Embryonic facial prominence (tissue), 1 donor: ENCODE measurements at regions not wholly inside any gene's neighbourhood (a gene's known extent, or its start where the extent isn't known, plus 50 kb on each side); places are given as distances from the start of the nearest gene placed in this dataset.

Experiments
- DNase-seq: peaks from one replicate; pipeline ENCODE4 v3.0.0-alpha.2; 2016; ENCODE audit errors: extremely low spot score

DNA sequence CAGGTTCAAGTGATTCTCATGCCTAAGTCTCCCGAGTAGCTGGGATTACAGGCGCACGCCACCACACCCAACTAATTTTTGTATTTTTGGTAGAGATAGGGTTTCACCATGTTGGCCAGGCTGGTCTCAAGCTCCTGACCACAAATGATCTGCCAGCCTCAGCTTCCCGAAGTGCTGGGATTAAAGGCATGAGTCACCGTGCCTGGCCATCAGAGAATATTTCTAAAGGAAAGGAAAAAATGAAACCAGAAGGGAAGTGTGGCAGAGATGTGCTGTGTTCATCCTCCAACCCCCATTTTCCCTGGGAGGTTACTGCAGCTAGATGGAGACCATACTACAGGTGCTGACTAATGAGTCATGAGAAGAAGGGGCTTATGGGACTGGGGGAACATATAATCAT lies 964.1 kb downstream of the TTLL7 start:
- no peak for DNase-seq

DNA sequence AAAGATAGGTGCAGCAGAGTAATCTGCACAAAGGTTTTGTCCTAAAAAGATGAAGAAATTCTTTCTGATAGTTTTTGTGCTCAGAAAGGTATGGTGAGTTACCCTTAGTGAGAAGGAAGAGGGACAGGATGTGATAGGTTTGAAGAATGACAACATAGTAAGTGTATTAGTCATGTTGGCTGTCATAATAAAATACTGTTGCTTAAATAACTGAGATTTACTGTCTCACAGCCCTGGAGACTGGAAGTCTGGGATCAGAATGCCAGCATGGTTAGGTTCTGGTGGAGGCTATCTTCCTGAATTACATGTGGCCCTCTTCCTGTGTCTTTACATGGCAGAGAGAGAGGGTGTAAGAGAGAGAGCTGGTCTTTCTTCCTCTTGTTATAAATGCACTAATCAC lies 965.2 kb downstream of the TTLL7 start:
- no peak for DNase-seq

DNA sequence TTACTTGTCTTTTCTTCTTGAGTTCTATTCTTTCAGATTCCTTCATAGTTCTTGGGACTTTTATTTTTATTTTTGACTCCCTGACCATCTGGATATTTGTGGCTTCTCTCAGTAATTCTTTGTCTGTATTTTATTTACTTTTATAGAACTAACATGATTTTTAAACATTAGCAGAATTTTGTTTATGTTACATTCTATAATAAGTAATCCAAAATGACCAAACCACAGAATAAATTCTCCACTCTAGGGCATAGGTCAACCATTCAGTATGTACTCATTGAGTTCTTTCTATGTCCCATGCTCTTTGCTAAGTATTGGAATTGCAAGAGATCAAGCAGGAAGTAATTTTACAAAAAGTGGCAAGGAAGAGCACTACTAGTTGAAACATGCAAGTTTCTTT lies 969.0 kb downstream of the TTLL7 start:
- no peak for DNase-seq

DNA sequence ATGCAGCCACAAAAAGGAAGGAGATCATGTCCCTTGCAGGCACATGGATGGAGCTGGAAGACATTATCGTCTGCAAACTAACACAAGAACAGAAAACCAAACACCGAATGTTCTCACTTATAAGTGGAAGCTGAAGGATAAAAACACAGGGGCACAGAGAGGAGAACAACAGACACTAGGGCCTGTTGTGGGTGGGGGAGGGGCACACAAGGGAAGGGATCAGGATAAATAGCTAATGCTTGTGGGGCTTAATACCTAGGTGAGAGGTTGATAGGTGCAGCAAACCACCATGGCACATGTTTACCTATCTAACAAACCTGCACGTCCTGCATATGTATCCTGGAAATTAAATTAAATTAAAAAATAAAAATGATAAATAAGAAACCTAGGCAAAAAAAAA lies 969.9 kb downstream of the TTLL7 start:
- no peak for DNase-seq

DNA sequence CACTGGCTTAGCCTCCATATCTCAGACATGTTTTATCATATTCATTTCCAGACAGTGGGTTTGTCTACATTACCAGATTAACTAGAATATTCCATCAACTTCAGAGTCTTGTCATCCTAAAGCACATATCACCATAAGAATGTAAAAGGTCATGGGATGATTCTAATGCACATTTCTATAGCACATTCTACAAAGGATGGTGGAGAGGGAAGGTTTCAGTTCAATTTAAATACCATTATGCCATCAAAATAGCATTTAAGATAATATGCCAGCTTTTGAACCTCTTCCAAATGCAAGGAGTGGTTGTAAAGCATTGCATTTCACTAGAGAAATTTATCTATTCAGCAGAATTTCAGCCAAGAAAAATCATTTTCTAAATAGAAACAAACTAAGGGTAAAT lies 970.5 kb downstream of the TTLL7 start:
- DNase-seq, result no peak

DNA sequence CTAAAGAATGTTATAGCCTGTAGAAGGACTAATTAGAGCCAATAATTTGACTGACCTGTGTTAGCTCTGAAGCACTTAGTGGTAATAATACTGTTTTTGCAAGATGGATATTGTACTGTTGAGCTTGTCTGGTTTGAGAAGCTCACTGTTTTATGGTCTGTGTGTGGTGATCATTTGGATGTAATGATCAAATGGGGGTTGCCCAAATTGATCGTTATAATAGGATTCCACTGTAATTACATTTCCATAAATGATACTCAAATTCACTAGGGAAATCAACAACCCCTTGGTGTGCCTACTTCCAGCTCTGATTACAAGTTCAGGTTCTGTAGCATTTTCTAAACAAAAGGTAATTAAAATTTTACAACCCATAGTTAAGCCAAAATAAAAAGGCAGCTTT lies 971.4 kb downstream of the TTLL7 start:
- DNase-seq, result no peak

DNA sequence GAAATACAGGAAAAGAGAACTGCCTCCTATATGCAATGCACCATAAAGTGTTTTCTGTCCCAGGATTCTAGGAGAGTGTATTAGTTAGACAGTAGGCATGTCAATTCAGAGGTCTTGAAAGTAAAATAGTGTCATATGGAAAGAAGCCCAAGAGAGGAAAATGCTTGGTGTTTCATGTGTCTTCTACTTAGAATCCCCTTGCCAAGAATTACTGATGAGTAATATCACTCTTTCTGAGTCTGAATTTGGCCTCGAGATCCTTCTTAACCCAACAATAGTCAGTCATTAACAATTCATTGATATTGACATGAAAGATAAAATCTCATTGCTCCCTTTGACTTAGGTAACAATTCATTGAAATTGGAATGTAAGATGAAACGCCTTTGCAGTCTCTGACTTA lies 972.2 kb downstream of the TTLL7 start:
- DNase-seq, result no peak

DNA sequence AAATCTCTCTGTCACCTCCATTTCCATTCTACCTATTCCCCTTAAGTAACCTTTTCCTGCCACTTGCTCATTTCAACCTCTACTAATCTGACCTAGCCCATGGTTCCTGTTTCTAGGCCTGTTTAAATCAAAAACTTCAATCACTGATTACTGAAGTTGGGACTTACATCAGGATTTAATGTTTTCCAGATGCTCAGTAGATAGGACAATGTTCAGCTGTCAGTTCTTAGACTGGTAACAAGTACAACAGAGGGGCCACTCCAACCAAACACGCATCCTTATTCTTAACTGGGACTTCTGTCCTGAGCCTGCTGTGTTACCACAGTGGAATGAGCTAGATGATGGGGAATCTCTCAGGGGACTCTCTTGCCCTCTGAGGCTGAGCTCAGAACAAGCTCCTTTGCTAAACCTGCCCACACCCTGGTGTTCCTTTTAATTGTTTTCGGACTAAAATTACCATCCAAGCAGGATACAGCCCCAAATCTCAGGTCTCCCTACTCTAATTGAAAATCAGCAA lies 974.6 kb downstream of the TTLL7 start:
- no peak for DNase-seq

DNA sequence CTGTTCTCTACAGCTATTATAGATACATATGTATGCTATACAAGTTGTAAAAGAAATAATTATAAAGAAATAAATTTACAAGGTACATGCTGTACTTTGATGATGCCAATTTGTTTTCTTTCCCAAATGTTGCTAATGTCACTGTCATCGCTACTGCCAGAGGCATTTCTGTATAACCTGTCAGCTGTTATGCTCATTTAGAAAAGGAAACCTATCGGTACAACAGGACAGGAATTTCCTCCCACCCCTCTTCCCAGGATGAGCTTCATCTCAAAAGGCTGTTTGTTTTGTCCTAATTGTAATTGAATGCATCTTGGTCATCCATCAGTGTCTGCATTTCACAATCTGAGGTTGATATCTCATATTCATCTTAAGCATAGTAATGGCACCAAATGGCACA lies 975.7 kb downstream of the TTLL7 start:
- no peak for DNase-seq

DNA sequence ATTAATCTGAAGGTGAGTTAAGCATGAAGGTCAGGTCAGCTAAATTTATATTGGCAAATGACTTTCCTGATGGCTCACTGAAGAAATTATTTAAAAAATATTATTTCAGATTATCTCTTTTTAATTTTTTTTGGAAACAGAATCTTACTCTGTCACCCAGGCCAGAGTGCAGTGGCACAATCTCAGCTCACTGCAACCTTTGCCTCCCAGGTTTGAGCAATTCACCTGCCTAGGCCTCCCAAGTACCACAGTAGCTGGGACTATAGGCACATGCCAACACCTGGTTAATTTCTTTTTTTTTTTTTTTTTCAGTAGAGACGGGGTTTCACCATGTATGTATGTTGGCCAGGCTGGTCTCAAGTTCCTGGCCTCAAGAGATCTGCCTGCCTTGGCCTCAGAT lies 976.7 kb downstream of the TTLL7 start:
- DNase-seq, result no peak

DNA sequence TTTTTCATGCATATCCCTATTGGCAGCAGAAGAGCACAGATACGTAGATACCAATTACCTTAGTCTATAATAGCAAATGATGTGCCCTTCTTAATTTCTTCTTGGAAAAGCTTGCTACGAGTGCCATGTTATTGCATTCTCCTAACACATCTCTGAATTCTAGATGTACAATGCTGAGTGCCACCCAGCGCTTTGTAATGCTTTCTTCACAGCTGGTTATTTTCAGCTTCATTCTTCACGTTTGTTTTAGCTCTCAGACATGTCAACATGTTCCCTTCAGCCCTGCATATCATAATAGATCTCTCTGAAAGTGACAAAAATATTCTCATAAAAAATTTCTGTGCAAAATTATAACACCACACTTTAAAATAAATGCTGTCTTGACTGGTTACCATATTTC lies 981.2 kb downstream of the TTLL7 start:
- no peak for DNase-seq

DNA sequence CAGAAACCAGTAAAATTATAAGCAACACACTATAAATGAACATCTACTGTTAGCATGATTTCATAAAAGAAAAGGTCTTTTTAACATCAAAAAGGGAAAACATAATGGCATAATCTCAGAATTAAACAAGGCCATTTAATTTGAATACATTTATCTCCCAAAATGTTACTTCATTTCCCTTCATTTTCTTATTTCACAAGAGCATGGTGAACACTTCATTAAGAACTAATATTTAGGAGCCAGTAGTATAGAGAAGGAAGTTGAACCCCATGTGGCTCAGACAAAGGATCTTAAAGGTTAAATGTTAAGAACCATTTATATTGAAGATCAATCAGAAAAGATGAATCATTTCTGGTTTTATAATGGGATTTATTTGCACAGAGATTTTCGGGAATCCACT lies 981.7 kb downstream of the TTLL7 start:
- DNase-seq, result no peak

DNA sequence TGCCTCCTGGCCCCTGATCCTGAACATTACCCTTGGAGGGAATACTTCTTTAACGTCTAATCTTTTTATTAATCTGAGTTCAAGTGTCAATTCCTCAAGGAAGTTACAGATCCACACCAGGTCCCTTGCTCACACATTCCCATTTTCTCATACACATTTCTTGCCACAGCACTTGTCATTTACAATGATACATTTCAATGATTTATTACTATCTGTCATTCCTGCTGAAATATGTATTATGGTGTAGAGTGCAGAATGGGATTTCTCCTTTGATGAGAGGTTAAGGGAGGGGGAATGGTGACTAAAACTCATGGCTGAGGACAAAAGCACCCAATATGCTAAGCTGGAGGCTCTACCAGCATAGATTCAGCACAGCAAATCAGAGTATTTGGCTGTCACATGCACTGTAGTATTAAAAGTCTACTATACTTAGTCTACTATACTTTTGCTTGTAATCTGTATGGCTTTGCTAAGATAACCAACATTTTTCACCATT lies 982.5 kb downstream of the TTLL7 start:
- DNase-seq, result no peak

DNA sequence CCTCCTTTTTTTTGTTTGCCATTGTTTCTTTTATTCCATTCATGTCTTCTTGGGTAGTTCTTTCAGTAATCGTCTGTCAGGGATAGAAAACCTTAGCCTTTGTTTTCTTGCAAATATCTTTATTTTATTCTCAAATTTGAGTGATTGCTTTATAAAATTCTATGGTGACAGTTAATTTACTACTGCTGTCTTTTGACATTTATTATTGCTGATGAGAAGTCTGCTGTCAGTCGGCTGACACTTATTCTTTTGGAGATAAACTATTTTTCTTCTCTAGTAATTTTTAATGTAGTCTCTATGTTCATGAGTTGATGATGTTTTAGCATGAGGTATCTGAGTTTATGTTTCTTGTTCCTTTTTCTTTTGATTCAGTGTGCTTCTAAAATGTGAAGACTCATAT lies 983.8 kb downstream of the TTLL7 start:
- no peak for DNase-seq

DNA sequence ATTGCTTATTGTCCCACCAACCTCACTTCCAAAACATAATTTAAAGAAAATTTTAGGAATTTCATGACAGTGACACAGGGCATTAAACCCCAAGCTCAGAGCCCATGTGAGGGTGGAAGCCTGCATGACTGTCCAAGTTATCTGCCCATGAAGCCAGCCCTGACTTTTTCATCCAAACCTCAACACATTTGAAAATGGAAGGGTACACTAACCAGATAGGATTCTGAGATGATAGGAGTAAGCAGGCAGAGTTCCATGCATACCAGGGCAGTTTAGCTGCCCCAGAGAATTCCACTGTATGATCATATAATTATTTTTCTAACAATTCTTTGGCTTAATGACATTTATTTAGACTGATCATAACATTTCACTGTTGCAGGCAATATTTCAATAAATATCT lies 986.0 kb downstream of the TTLL7 start:
- DNase-seq, result no peak

DNA sequence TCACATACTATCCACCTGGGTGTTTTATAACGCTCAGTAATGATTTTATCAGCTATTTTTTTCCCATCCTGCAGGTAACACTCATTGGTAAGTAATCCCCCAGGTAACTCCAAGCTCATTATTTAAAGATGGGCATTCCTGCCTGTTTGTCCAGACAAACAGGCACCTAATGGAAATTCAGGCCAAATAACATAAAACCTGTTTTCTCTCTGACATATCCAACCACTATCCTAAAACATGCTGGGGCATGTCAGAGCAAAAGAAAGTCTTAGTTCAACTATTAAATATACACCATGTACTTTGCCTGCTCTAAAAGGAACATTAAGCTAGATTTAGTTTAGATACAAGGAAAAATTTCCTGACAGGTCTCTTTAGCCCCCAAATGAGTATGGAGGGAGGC lies 987.7 kb downstream of the TTLL7 start:
- no peak for DNase-seq

DNA sequence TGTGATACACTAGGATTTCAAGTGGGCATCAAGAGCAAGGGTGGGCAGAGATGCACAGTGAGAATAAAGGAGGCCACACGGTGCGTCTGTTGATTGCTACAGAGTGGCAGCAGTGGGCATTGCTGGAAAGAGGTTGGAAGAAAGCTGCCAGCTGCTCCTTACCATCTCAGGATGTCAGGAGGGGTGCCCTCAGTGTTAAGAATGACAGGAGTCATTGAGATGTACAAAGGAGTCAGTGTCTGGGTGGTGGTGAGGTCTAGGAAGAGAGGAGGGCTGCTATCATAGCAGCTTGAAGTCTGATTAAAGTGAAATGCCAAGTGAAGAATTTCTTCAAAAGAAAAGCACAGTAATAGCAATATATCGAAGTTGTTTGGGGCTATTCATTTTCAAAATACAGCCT lies 992.7 kb downstream of the TTLL7 start:
- DNase-seq, result no peak

DNA sequence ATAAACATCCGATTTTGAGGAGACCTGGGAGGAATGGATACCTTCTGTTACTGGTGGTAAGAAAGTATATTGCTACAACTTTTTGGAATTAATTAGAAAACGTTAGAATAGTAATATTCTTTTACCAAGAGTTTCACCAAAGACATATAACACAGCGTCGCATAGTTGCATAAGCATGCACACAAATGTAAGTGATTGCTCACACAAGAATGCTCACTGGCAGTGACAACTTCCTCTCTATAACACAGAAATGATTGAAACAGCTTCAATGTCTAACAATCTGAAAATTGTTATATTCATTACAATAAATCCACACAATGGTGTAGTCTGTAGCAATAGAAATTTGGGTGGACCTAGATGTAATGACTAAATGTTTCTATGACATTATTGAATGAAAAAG lies 998.6 kb downstream of the TTLL7 start:
- no peak for DNase-seq

DNA sequence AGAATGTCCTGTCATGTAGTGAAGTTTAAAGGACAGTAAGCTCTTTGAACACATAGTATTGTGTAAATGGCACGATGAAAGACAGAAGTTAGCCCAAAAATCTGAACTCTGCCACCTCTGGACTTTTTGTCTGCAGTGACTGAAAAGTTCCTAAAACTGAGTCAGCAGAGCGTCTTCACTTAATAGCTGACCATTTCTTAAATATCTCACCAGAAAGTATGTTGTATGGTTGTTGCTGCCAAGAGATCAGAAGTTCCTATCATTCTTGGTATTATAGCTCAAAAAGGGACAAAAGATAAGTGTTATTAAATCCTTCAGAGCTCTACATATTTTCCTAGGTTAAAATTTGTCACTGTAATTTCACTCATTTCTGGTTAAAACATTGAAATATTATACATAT lies 1003.0 kb downstream of the TTLL7 start:
- no peak for DNase-seq

DNA sequence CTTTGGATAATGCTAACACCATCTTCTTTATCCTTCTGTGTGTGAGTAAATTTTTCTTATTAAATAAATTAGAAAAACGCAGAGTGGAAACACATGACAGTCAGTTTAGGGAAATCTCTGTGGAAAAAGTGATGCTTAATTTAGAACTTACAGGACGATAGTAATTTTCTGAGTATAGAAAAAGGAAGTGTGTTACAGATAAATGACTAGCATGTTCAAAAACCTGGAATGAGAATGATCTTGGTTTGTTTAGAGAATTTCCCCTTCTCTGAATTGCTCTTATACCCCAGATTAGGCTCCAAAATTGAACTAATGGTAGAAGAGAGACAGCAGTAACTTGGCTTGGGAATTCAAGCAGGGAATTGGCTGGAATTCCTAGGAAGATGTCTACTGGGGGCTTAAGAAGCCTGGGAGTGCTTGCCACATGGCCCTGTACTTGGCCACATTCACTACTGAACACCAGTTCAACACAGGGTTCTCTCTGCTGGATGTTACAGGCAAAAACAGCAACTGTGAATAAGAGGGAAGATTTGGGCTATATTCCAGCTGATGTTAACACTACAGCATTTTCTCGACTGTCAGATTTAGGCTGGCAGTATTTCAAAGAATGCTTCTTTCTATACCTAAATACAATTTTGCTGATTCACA lies 1004.2 kb downstream of the TTLL7 start:
- DNase-seq, result peak; percentile 20

DNA sequence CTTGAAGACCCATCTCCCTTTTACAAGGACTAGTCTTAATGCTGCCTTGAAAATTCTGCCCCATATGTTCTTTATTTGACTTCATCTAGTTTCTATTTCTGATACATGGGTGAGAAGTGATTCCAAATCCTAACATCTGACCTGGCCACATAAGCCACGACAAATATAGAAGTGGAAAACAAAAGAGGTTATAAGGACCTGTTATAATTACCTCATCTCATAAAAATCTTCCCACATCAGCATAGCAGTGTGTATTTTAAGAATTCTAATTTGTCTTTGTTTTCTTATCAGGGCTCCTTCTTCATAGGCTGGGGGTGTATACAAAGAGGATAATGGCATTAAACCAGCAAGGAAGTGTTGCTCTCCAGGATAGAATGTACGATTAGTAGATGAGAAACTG lies 1007.4 kb downstream of the TTLL7 start:
- no peak for DNase-seq

DNA sequence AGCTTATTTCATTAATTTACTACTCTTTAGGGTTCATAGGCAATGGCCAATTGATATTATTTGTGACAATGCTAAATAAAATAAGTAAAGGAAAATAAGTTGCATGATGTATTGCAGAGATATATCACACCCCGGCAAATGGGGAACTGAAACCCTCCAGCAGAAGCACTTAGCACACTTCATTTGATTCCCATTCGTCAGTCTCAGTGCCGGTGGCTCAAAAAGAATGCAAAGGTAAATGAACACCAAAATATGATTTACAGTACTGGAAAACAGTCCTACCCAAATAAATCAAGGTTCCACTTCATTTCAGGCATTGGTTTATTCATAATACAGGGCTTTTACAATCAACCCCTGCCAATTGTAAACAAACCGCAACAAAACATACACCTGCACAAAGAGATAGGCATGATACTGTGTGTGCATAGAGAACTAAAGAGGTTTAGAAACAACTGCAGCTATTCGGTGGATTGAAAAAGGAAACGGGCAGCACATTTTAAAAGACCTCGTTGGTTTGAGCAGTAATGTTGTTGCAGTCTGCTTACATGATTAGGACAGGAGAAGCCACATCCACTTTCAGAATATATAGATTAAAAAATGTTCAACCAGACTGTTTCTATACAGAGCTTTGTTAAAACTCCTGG lies 1019.2 kb downstream of the TTLL7 start:
- no peak for DNase-seq

DNA sequence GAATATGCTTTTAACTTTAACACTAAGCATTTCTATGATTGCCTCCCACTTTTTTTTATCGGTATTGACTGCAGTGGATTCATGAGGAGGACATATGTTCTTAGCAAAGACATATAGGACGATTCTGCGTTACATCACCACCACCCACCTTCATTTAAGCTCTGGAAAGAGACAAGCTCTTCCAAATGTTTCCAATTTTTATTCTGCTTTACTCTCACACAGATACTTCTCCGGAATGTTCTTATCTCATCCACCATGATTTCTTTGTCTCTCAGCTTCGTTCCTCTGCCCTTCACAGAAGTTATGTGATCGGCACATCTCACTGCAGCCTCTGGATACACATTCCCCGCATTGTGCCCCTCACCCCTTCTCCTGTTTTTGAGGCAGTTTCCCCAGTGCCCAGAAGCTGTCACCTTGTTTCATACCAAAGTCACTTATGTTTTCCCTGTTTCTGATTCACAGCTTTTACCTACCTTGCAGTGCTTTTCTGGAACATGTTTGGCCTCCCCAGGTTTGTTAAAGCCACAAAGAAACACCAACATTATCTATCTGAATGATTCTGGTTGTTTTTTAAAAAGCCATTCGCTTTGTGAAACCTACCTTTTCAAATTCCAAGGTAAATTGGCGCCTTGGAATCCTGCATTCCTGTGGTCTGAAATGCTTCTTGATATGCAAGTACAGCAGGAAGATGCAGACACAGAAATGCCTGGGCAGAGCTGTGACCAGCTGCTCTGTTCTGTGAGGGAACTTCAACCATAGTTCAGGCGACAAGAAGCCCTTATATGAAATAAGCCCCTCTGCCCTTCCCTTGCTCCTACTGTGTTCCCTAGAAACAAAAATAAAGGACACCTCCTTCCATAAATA lies 1020.2 kb downstream of the TTLL7 start:
- no peak for DNase-seq
